ENCODE measurements at regions not wholly inside any gene's neighbourhood (a gene's known extent, or its start where the extent isn't known, plus 50 kb on each side); places are given as distances from the start of the nearest gene placed in this dataset.
"Not testable (repeated sequence)": the region's sequence is repeated elsewhere in the genome, so short reads cannot be mapped to it uniquely, and the experiment has no call there.

- intact Hi-C loops (cut with DNase I), result no loop called here
- peak in 1 of 42 donors; percentile 7 for DNase-seq
These were observed 136.9 kb upstream of the PRICKLE2 start for GRCh38 chr3:64361962-64362735.

- intact Hi-C loops (cut with DNase I), result not testable (repeated sequence)
- DNase-seq, result peak in 1 of 42 donors; percentile 10
These were observed 135.8 kb upstream of the PRICKLE2 start for GRCh38 chr3:64361036-64361435.

- intact Hi-C loops (cut with DNase I), result no loop called here
- DNase-seq, result peak in 1 of 42 donors; percentile 38
These were observed 135.0 kb upstream of the PRICKLE2 start for GRCh38 chr3:64360280-64360679.

GRCh38 chr3:64359735-64360134 is 134.5 kb upstream of the PRICKLE2 start:
- intact Hi-C loops (cut with DNase I), result no loop called here
- peak in 1 of 42 donors; percentile 17 for DNase-seq

- DNase-seq, result peak in 1 of 42 donors; percentile 30
- intact Hi-C loops (cut with DNase I), result no loop called here
These were observed 133.6 kb upstream of the PRICKLE2 start for GRCh38 chr3:64358853-64359252.

- intact Hi-C loops (cut with DNase I), result no loop called here
These were observed 132.9 kb upstream of the PRICKLE2 start for GRCh38 chr3:64358176-64358575.

GRCh38 chr3:64357481-64357880 is 132.2 kb upstream of the PRICKLE2 start:
- intact Hi-C loops (cut with DNase I), result no loop called here
- DNase-seq, result no peak

More at GRCh38 chr3:64358176-64358575, 132.9 kb upstream of the PRICKLE2 start:
- no peak for DNase-seq

GRCh38 chr3:64355401-64355807 is 130.1 kb upstream of the PRICKLE2 start:
- intact Hi-C loops (cut with DNase I), result no loop called here
- peak in 3 of 42 donors; percentile 25 to 44 (median 42) for DNase-seq

- DNase-seq, result peak in 1 of 42 donors; percentile 32
- intact Hi-C loops (cut with DNase I), result no loop called here
These were observed 129.7 kb upstream of the PRICKLE2 start for GRCh38 chr3:64354956-64355355.

- peak in 1 of 42 donors; percentile 17 for DNase-seq
- intact Hi-C loops (cut with DNase I), result no loop called here
These were observed 129.0 kb upstream of the PRICKLE2 start for GRCh38 chr3:64354221-64354620.

GRCh38 chr3:64353226-64353625 is 128.0 kb upstream of the PRICKLE2 start:
- peak in 1 of 42 donors; percentile 10 for DNase-seq
- intact Hi-C loops (cut with DNase I), result no loop called here

- no peak for DNase-seq
- intact Hi-C loops (cut with DNase I), result no loop called here
These were observed 127.3 kb upstream of the PRICKLE2 start for GRCh38 chr3:64352639-64352992.

- peak in 1 of 42 donors; percentile 18 for DNase-seq
- intact Hi-C loops (cut with DNase I), result no loop called here
These were observed 126.7 kb upstream of the PRICKLE2 start for GRCh38 chr3:64351713-64352638.

GRCh38 chr3:64349551-64349950 is 124.3 kb upstream of the PRICKLE2 start:
- peak in 1 of 42 donors; percentile 9 for DNase-seq

GRCh38 chr3:64345371-64345770 is 120.1 kb upstream of the PRICKLE2 start:
- intact Hi-C loops (cut with DNase I), result no loop called here
- no peak for DNase-seq

More at GRCh38 chr3:64349551-64349950, 124.3 kb upstream of the PRICKLE2 start:
- intact Hi-C loops (cut with DNase I), result no loop called here

- DNase-seq, result no peak
- intact Hi-C loops (cut with DNase I), result no loop called here
These were observed 119.5 kb upstream of the PRICKLE2 start for GRCh38 chr3:64344721-64345207.

GRCh38 chr3:64343689-64344430 is 118.6 kb upstream of the PRICKLE2 start:
- intact Hi-C loops (cut with DNase I), result no loop called here
- DNase-seq, result no peak

GRCh38 chr3:64342940-64343688 is 117.8 kb upstream of the PRICKLE2 start:
- intact Hi-C loops (cut with DNase I), result no loop called here
- no peak for DNase-seq
